Gastroesophageal sphincter (tissue), 3 donors: ENCODE measurements at regions not wholly inside any gene's neighbourhood (a gene's known extent, or its start where the extent isn't known, plus 50 kb on each side); places are given as distances from the start of the nearest gene placed in this dataset.

Experiments
- EP300 ChIP-seq: sonication (generic); formaldehyde crosslinking; IDR thresholded peaks from one replicate; pipeline ENCODE4 v1.6.1; 2017; ENCODE audit warnings: antibody characterized with exemption, mild to moderate bottlenecking
- POLR2A ChIP-seq, 2 donors: fragments of 450-650 bp; IDR thresholded peaks; one replicate each; pipeline ENCODE4 v1.6.1; 2017; ENCODE audit warnings: antibody characterized with exemption in 2 of 2, mild to moderate bottlenecking in 2 of 2, moderate library complexity in 1 of 2
- TF ChIP-seq, protein P1 (sequence below), 4 experiments: fragments of 200-600 bp in 2 of 4; fragments of 450-650 bp in 2 of 4; sonication (generic) in 1 of 4; IDR thresholded peaks; one replicate each; pipeline ENCODE4 v1.5.1; 2017 to 2019; ENCODE audit warnings: antibody characterized with exemption in 4 of 4, mild to moderate bottlenecking in 2 of 4, moderate library complexity in 2 of 4

DNA sequence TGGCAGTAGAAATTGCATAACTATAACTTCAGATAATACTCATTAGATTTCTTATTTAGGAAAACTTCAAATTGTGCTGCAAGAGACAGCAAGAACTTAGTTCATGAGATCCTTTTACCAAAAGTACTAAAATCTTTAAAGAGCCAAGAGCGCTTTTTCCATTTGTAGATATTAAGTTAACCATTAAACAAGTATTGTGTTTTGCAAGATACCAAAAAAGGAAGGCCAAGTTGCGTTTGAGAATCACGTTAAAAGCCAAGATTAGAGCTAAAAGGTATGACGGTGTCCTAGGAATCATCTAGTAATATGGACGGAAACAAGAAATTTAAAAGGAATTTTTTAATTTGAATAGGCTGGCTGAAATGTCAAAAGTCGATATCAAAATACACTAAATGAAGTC is 361.3 kb upstream of the LYPLAL1 start:
- TF ChIP-seq POLR2A (IDR thresholded peaks at IDR 0.05) = no peak
- TF ChIP-seq, protein P1, sequence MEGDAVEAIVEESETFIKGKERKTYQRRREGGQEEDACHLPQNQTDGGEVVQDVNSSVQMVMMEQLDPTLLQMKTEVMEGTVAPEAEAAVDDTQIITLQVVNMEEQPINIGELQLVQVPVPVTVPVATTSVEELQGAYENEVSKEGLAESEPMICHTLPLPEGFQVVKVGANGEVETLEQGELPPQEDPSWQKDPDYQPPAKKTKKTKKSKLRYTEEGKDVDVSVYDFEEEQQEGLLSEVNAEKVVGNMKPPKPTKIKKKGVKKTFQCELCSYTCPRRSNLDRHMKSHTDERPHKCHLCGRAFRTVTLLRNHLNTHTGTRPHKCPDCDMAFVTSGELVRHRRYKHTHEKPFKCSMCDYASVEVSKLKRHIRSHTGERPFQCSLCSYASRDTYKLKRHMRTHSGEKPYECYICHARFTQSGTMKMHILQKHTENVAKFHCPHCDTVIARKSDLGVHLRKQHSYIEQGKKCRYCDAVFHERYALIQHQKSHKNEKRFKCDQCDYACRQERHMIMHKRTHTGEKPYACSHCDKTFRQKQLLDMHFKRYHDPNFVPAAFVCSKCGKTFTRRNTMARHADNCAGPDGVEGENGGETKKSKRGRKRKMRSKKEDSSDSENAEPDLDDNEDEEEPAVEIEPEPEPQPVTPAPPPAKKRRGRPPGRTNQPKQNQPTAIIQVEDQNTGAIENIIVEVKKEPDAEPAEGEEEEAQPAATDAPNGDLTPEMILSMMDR (IDR thresholded peaks at IDR 0.05) = no peak
- TF ChIP-seq EP300 = no peak
